ENCODE measurements at regions not wholly inside any gene's neighbourhood (a gene's known extent, or its start where the extent isn't known, plus 50 kb on each side); places are given as distances from the start of the nearest gene placed in this dataset.

- no peaks in the 10 kb centered on the region for H3K27me3 ChIP-seq (ENCODE audit: control insufficient read depth in 1 of 2, insufficient read depth in 2 of 2, low read length in 2 of 2)
- no peaks in the 10 kb centered on the region for H3K4me1 ChIP-seq (ENCODE audit: control insufficient read depth in 1 of 2, insufficient read depth in 2 of 2, low read length in 2 of 2)
- no peaks in the 10 kb centered on the region for H3K36me3 ChIP-seq (ENCODE audit: control insufficient read depth in 1 of 2, insufficient read depth in 2 of 2, low read length in 2 of 2)
- no peak overlapping the region for H3K27ac ChIP-seq (ENCODE audit: low read depth, low read length)
- H3K4me3 ChIP-seq (ENCODE audit: low read depth in 1 of 2, low read length in 2 of 2), result no peak overlapping the region
- peaks cover 10 to 22% of the 10 kb centered on the region in 2 donors for H3K9me3 ChIP-seq (ENCODE audit: control insufficient read depth in 1 of 2, low read length in 2 of 2)
- no peak overlapping the region for H3K9ac ChIP-seq (ENCODE audit: low read depth in 1 of 2, low read length in 2 of 2)
Measured at GRCh38 chr18:78573773-78574172, 405.8 kb upstream of the SALL3 start.

GRCh38 chr18:78576967-78577366 lies 402.7 kb upstream of the SALL3 start:
- Histone ChIP-seq H3K36me3 (ENCODE audit: control insufficient read depth in 1 of 2, insufficient read depth in 2 of 2, low read length in 2 of 2) (no peaks in the 10 kb centered on the region), H3K4me1 (ENCODE audit: control insufficient read depth in 1 of 2, insufficient read depth in 2 of 2, low read length in 2 of 2) (no peaks in the 10 kb centered on the region), H3K9me3 (ENCODE audit: control insufficient read depth in 1 of 2, low read length in 2 of 2) (peaks cover 10 to 19% of the 10 kb centered on the region in 2 donors), H3K4me3 (ENCODE audit: low read depth in 1 of 2, low read length in 2 of 2) (no peak overlapping the region), H3K9ac (ENCODE audit: low read depth in 1 of 2, low read length in 2 of 2) (no peak overlapping the region), H3K27ac (ENCODE audit: low read depth, low read length) (no peak overlapping the region), H3K27me3 (ENCODE audit: control insufficient read depth in 1 of 2, insufficient read depth in 2 of 2, low read length in 2 of 2) (no peaks in the 10 kb centered on the region)

GRCh38 chr18:78579449-78579848 lies 400.2 kb upstream of the SALL3 start:
- no peaks in the 10 kb centered on the region for H3K27me3 ChIP-seq (ENCODE audit: control insufficient read depth in 1 of 2, insufficient read depth in 2 of 2, low read length in 2 of 2)
- no peaks in the 10 kb centered on the region for H3K36me3 ChIP-seq (ENCODE audit: control insufficient read depth in 1 of 2, insufficient read depth in 2 of 2, low read length in 2 of 2)
- no peaks in the 10 kb centered on the region for H3K4me1 ChIP-seq (ENCODE audit: control insufficient read depth in 1 of 2, insufficient read depth in 2 of 2, low read length in 2 of 2)
- no peak overlapping the region for H3K9ac ChIP-seq (ENCODE audit: low read depth in 1 of 2, low read length in 2 of 2)
- peaks cover 3 to 12% of the 10 kb centered on the region in 2 donors for H3K9me3 ChIP-seq (ENCODE audit: control insufficient read depth in 1 of 2, low read length in 2 of 2)
- no peak overlapping the region for H3K4me3 ChIP-seq (ENCODE audit: low read depth in 1 of 2, low read length in 2 of 2)
- H3K27ac ChIP-seq (ENCODE audit: low read depth, low read length), result no peak overlapping the region

- Histone ChIP-seq H3K27ac (ENCODE audit: low read depth, low read length) (no peak overlapping the region), H3K4me3 (ENCODE audit: low read depth in 1 of 2, low read length in 2 of 2) (no peak overlapping the region), H3K36me3 (ENCODE audit: control insufficient read depth in 1 of 2, insufficient read depth in 2 of 2, low read length in 2 of 2) (no peaks in the 10 kb centered on the region)
Measured at GRCh38 chr18:78579854-78580577, 399.6 kb upstream of the SALL3 start.

GRCh38 chr18:78580835-78581339 lies 398.7 kb upstream of the SALL3 start:
- no peak overlapping the region for H3K27ac ChIP-seq (ENCODE audit: low read depth, low read length)
- H3K36me3 ChIP-seq (ENCODE audit: control insufficient read depth in 1 of 2, insufficient read depth in 2 of 2, low read length in 2 of 2), result no peaks in the 10 kb centered on the region
- H3K9me3 ChIP-seq (ENCODE audit: control insufficient read depth in 1 of 2, low read length in 2 of 2), result peaks cover 0 to 9% of the 10 kb centered on the region in 2 donors
- H3K4me1 ChIP-seq (ENCODE audit: control insufficient read depth in 1 of 2, insufficient read depth in 2 of 2, low read length in 2 of 2), result no peaks in the 10 kb centered on the region
- H3K4me3 ChIP-seq (ENCODE audit: low read depth in 1 of 2, low read length in 2 of 2), result no peak overlapping the region
- no peak overlapping the region for H3K9ac ChIP-seq (ENCODE audit: low read depth in 1 of 2, low read length in 2 of 2)
- H3K27me3 ChIP-seq (ENCODE audit: control insufficient read depth in 1 of 2, insufficient read depth in 2 of 2, low read length in 2 of 2), result no peaks in the 10 kb centered on the region

More at GRCh38 chr18:78579854-78580577, 399.6 kb upstream of the SALL3 start:
- Histone ChIP-seq H3K4me1 (ENCODE audit: control insufficient read depth in 1 of 2, insufficient read depth in 2 of 2, low read length in 2 of 2) (no peaks in the 10 kb centered on the region), H3K27me3 (ENCODE audit: control insufficient read depth in 1 of 2, insufficient read depth in 2 of 2, low read length in 2 of 2) (no peaks in the 10 kb centered on the region), H3K9ac (ENCODE audit: low read depth in 1 of 2, low read length in 2 of 2) (no peak overlapping the region), H3K9me3 (ENCODE audit: control insufficient read depth in 1 of 2, low read length in 2 of 2) (peaks cover 0 to 9% of the 10 kb centered on the region in 2 donors)

- Histone ChIP-seq H3K4me3 (ENCODE audit: low read depth in 1 of 2, low read length in 2 of 2) (no peak overlapping the region), H3K36me3 (ENCODE audit: control insufficient read depth in 1 of 2, insufficient read depth in 2 of 2, low read length in 2 of 2) (no peaks in the 10 kb centered on the region), H3K27ac (ENCODE audit: low read depth, low read length) (no peak overlapping the region), H3K27me3 (ENCODE audit: control insufficient read depth in 1 of 2, insufficient read depth in 2 of 2, low read length in 2 of 2) (no peaks in the 10 kb centered on the region), H3K9ac (ENCODE audit: low read depth in 1 of 2, low read length in 2 of 2) (no peak overlapping the region), H3K9me3 (ENCODE audit: control insufficient read depth in 1 of 2, low read length in 2 of 2) (peaks cover 0 to 9% of the 10 kb centered on the region in 2 donors), H3K4me1 (ENCODE audit: control insufficient read depth in 1 of 2, insufficient read depth in 2 of 2, low read length in 2 of 2) (no peaks in the 10 kb centered on the region)
Measured at GRCh38 chr18:78582181-78582709, 397.4 kb upstream of the SALL3 start.

GRCh38 chr18:78582898-78583738 lies 396.5 kb upstream of the SALL3 start:
- no peak overlapping the region for H3K27ac ChIP-seq (ENCODE audit: low read depth, low read length)
- H3K4me1 ChIP-seq (ENCODE audit: control insufficient read depth in 1 of 2, insufficient read depth in 2 of 2, low read length in 2 of 2), result no peaks in the 10 kb centered on the region
- no peak overlapping the region for H3K9ac ChIP-seq (ENCODE audit: low read depth in 1 of 2, low read length in 2 of 2)
- no peaks in the 10 kb centered on the region for H3K27me3 ChIP-seq (ENCODE audit: control insufficient read depth in 1 of 2, insufficient read depth in 2 of 2, low read length in 2 of 2)
- no peaks in the 10 kb centered on the region for H3K36me3 ChIP-seq (ENCODE audit: control insufficient read depth in 1 of 2, insufficient read depth in 2 of 2, low read length in 2 of 2)
- no peak overlapping the region for H3K4me3 ChIP-seq (ENCODE audit: low read depth in 1 of 2, low read length in 2 of 2)
- H3K9me3 ChIP-seq (ENCODE audit: control insufficient read depth in 1 of 2, low read length in 2 of 2), result peaks cover 0 to 6% of the 10 kb centered on the region in 2 donors

GRCh38 chr18:78583739-78584458 lies 395.7 kb upstream of the SALL3 start:
- Histone ChIP-seq H3K27me3 (ENCODE audit: control insufficient read depth in 1 of 2, insufficient read depth in 2 of 2, low read length in 2 of 2) (no peaks in the 10 kb centered on the region), H3K36me3 (ENCODE audit: control insufficient read depth in 1 of 2, insufficient read depth in 2 of 2, low read length in 2 of 2) (no peaks in the 10 kb centered on the region), H3K27ac (ENCODE audit: low read depth, low read length) (no peak overlapping the region), H3K4me3 (ENCODE audit: low read depth in 1 of 2, low read length in 2 of 2) (no peak overlapping the region), H3K4me1 (ENCODE audit: control insufficient read depth in 1 of 2, insufficient read depth in 2 of 2, low read length in 2 of 2) (no peaks in the 10 kb centered on the region), H3K9me3 (ENCODE audit: control insufficient read depth in 1 of 2, low read length in 2 of 2) (peaks cover 0 to 6% of the 10 kb centered on the region in 2 donors), H3K9ac (ENCODE audit: low read depth in 1 of 2, low read length in 2 of 2) (no peak overlapping the region)

GRCh38 chr18:78584459-78585022 lies 395.1 kb upstream of the SALL3 start:
- Histone ChIP-seq H3K9me3 (ENCODE audit: control insufficient read depth in 1 of 2, low read length in 2 of 2) (peaks cover 0 to 6% of the 10 kb centered on the region in 2 donors), H3K4me1 (ENCODE audit: control insufficient read depth in 1 of 2, insufficient read depth in 2 of 2, low read length in 2 of 2) (no peaks in the 10 kb centered on the region), H3K9ac (ENCODE audit: low read depth in 1 of 2, low read length in 2 of 2) (no peak overlapping the region), H3K4me3 (ENCODE audit: low read depth in 1 of 2, low read length in 2 of 2) (no peak overlapping the region), H3K36me3 (ENCODE audit: control insufficient read depth in 1 of 2, insufficient read depth in 2 of 2, low read length in 2 of 2) (no peaks in the 10 kb centered on the region), H3K27ac (ENCODE audit: low read depth, low read length) (no peak overlapping the region), H3K27me3 (ENCODE audit: control insufficient read depth in 1 of 2, insufficient read depth in 2 of 2, low read length in 2 of 2) (no peaks in the 10 kb centered on the region)

All from duodenal mucosa (tissue), 2 donors.